K562 (cell line): ENCODE measurements at regions not wholly inside any gene's neighbourhood (a gene's known extent, or its start where the extent isn't known, plus 50 kb on each side); places are given as distances from the start of the nearest gene placed in this dataset.

Source experiments
- CXXC5 ChIP-seq: fragments of 250-450 bp; sonication (Bioruptor Pico); IDR thresholded peaks from 2 replicates; pipeline ENCODE4 v1.8.0; 2022; ENCODE audit warnings: inconsistent platforms, mild to moderate bottlenecking, moderate library complexity
- GTF2B ChIP-seq: IDR thresholded peaks from 2 replicates; pipeline ENCODE4 v1.6.1; 2011; ENCODE audit not compliant: insufficient read length; ENCODE audit errors: extremely low read depth
- STAT5A ChIP-seq: IDR thresholded peaks from 2 replicates; pipeline ENCODE4 v1.6.1; 2012; ENCODE audit warnings: low read length, inconsistent platforms, borderline replicate concordance
- ZC3H8 ChIP-seq: fragments of 450-650 bp; IDR thresholded peaks from 2 replicates; pipeline ENCODE4 v1.6.1; 2017
- ZNF146 ChIP-seq: IDR thresholded peaks from one replicate; pipeline ENCODE4 v1.6.1; 2018; ENCODE audit warnings: missing compliant biosample characterization; ENCODE audit not compliant: unreplicated experiment
- ZNF232 ChIP-seq: sonication (generic); formaldehyde crosslinking; IDR thresholded peaks from 2 replicates; pipeline ENCODE4 v1.8.0; 2022; ENCODE audit warnings: mild to moderate bottlenecking, missing genetic modification reagents
- ZNF3 ChIP-seq: fragments of 250-450 bp; sonication (Bioruptor Pico); IDR thresholded peaks from 2 replicates; pipeline ENCODE4 v1.5.0; 2021; ENCODE audit warnings: mild to moderate bottlenecking, moderate library complexity
- ZNF695 ChIP-seq: fragments of 450-650 bp; formaldehyde crosslinking; IDR thresholded peaks from 2 replicates; pipeline ENCODE4 v1.4.0; 2020; ENCODE audit warnings: mild to moderate bottlenecking, moderate library complexity
- TF ChIP-seq, protein P1 (sequence below): sonication (generic); formaldehyde crosslinking; IDR thresholded peaks from 2 replicates; pipeline ENCODE4 v1.8.1; 2023; ENCODE audit warnings: mild to moderate bottlenecking, missing genetic modification reagents
- TF ChIP-seq, protein P2 (sequence below): fragments of 250-450 bp; sonication (Bioruptor Pico); IDR thresholded peaks from 2 replicates; pipeline ENCODE4 v1.4.0; 2020

DNA sequence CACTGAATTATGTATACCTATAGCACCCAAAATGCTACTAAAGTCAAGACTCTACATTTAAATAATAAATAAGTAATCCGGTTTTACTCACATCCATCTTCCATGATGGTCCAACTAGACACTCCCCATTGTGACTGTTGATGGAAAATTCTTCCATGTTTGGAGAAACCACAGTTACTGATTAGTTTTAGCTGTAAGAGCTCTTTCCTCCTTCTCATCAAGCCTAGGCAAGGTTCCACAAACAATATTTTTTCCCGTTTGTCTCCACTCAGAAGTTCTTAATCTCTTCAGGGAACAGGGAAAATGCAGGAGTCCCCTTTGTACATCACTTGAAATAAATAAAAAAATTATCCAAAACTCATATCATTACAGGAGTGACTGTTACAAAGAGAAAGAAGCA is 70.7 kb upstream of the EDNRB start (continued):
- TF ChIP-seq, protein P1, sequence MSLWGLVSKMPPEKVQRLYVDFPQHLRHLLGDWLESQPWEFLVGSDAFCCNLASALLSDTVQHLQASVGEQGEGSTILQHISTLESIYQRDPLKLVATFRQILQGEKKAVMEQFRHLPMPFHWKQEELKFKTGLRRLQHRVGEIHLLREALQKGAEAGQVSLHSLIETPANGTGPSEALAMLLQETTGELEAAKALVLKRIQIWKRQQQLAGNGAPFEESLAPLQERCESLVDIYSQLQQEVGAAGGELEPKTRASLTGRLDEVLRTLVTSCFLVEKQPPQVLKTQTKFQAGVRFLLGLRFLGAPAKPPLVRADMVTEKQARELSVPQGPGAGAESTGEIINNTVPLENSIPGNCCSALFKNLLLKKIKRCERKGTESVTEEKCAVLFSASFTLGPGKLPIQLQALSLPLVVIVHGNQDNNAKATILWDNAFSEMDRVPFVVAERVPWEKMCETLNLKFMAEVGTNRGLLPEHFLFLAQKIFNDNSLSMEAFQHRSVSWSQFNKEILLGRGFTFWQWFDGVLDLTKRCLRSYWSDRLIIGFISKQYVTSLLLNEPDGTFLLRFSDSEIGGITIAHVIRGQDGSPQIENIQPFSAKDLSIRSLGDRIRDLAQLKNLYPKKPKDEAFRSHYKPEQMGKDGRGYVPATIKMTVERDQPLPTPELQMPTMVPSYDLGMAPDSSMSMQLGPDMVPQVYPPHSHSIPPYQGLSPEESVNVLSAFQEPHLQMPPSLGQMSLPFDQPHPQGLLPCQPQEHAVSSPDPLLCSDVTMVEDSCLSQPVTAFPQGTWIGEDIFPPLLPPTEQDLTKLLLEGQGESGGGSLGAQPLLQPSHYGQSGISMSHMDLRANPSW (CRISPR knock-in tag): no peak
- no peak for TF ChIP-seq ZNF146 (CRISPR knock-in tag)
- no peak for TF ChIP-seq CXXC5 (CRISPR knock-in tag)
- no peak for TF ChIP-seq STAT5A
- TF ChIP-seq GTF2B: no peak
- TF ChIP-seq ZC3H8: no peak
- TF ChIP-seq ZNF695 (CRISPR knock-in tag): no peak
- TF ChIP-seq, protein P2, sequence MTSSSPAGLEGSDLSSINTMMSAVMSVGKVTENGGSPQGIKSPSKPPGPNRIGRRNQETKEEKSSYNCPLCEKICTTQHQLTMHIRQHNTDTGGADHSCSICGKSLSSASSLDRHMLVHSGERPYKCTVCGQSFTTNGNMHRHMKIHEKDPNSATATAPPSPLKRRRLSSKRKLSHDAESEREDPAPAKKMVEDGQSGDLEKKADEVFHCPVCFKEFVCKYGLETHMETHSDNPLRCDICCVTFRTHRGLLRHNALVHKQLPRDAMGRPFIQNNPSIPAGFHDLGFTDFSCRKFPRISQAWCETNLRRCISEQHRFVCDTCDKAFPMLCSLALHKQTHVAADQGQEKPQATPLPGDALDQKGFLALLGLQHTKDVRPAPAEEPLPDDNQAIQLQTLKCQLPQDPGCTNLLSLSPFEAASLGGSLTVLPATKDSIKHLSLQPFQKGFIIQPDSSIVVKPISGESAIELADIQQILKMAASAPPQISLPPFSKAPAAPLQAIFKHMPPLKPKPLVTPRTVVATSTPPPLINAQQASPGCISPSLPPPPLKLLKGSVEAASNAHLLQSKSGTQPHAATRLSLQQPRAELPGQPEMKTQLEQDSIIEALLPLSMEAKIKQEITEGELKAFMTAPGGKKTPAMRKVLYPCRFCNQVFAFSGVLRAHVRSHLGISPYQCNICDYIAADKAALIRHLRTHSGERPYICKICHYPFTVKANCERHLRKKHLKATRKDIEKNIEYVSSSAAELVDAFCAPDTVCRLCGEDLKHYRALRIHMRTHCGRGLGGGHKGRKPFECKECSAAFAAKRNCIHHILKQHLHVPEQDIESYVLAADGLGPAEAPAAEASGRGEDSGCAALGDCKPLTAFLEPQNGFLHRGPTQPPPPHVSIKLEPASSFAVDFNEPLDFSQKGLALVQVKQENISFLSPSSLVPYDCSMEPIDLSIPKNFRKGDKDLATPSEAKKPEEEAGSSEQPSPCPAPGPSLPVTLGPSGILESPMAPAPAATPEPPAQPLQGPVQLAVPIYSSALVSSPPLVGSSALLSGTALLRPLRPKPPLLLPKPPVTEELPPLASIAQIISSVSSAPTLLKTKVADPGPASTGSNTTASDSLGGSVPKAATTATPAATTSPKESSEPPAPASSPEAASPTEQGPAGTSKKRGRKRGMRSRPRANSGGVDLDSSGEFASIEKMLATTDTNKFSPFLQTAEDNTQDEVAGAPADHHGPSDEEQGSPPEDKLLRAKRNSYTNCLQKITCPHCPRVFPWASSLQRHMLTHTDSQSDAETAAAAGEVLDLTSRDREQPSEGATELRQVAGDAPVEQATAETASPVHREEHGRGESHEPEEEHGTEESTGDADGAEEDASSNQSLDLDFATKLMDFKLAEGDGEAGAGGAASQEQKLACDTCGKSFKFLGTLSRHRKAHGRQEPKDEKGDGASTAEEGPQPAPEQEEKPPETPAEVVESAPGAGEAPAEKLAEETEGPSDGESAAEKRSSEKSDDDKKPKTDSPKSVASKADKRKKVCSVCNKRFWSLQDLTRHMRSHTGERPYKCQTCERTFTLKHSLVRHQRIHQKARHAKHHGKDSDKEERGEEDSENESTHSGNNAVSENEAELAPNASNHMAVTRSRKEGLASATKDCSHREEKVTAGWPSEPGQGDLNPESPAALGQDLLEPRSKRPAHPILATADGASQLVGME (CRISPR knock-in tag): no peak
- no peak for TF ChIP-seq ZNF3 (CRISPR knock-in tag)
- no peak for TF ChIP-seq ZNF232
